Effector memory CD4-positive, alpha-beta T cell (primary cell): ENCODE measurements at regions not wholly inside any gene's neighbourhood (a gene's known extent, or its start where the extent isn't known, plus 50 kb on each side); places are given as distances from the start of the nearest gene placed in this dataset.

Experiments used
- DNase-seq, 3 donors: peaks; one replicate each; pipeline ENCODE4 v3.0.0-alpha.2; 2020
- H3K27ac ChIP-seq: 2 replicates; pipeline ENCODE4 v1.7.0; 2013; ENCODE audit warnings: mild to moderate bottlenecking, low read length, moderate library complexity; ENCODE audit not compliant: insufficient read depth, poor library complexity, severe bottlenecking
- H3K27me3 ChIP-seq: replicated peaks from 2 replicates; pipeline ENCODE4 v1.7.0; 2013; ENCODE audit warnings: mild to moderate bottlenecking, low read length; ENCODE audit not compliant: insufficient read depth, control insufficient read depth, poor library complexity, severe bottlenecking
- H3K36me3 ChIP-seq: 2 replicates; pipeline ENCODE4 v1.7.0; 2013; ENCODE audit warnings: mild to moderate bottlenecking, low read length, moderate library complexity; ENCODE audit not compliant: control insufficient read depth, insufficient read depth
- H3K4me1 ChIP-seq: 2 replicates; pipeline ENCODE4 v1.7.0; 2013; ENCODE audit warnings: low read length, mild to moderate bottlenecking; ENCODE audit not compliant: control insufficient read depth, insufficient read depth, poor library complexity, severe bottlenecking
- H3K4me3 ChIP-seq: 2 replicates; pipeline ENCODE4 v1.7.0; 2013; ENCODE audit warnings: low read length, low read depth, mild to moderate bottlenecking; ENCODE audit not compliant: insufficient read depth, poor library complexity, severe bottlenecking
- H3K9me3 ChIP-seq: 2 replicates; pipeline ENCODE4 v1.7.0; 2013; ENCODE audit warnings: mild to moderate bottlenecking, low read length, moderate library complexity; ENCODE audit not compliant: control insufficient read depth

- H3K4me1 ChIP-seq: no peaks in the 10 kb centered on the region
- no peak for DNase-seq
- H3K27me3 ChIP-seq: no peaks in the 10 kb centered on the region
- H3K4me3 ChIP-seq: no peak overlapping the region
- H3K27ac ChIP-seq: no peak overlapping the region
- no peaks in the 10 kb centered on the region for H3K36me3 ChIP-seq
- H3K9me3 ChIP-seq: no peaks in the 10 kb centered on the region
Observed at GRCh38 chr4:24116107-24116506, 226.3 kb upstream of the PPARGC1A start.

GRCh38 chr4:24114919-24115500 is 225.2 kb upstream of the PPARGC1A start:
- no peak overlapping the region for H3K4me3 ChIP-seq
- no peaks in the 10 kb centered on the region for H3K36me3 ChIP-seq
- no peaks in the 10 kb centered on the region for H3K9me3 ChIP-seq
- no peaks in the 10 kb centered on the region for H3K27me3 ChIP-seq
- DNase-seq: no peak
- H3K27ac ChIP-seq: no peak overlapping the region
- no peaks in the 10 kb centered on the region for H3K4me1 ChIP-seq

DNA sequence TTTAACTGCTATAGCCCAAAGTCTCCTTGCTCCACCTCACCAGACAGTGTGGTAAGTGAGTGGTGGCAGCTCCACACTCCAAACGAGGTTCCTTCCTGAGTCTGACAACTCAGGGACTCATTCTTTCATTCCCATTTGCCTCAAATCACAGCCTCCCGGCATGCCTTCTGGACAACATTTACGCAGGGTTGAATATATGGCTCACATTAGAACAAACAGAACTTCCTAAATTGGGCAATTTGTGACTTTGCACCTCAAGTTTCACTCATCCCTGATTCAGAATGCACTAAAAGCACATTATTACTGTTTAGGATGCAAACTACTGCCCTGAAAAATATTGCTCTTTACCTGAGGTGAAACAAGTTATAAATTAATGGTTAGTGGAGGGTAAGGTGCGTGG is 224.6 kb upstream of the PPARGC1A start:
- Histone ChIP-seq H3K27me3 (no peaks in the 10 kb centered on the region), H3K36me3 (no peaks in the 10 kb centered on the region), H3K27ac (no peak overlapping the region), H3K4me3 (no peak overlapping the region), H3K4me1 (no peaks in the 10 kb centered on the region), H3K9me3 (no peaks in the 10 kb centered on the region)
- no peak for DNase-seq

DNA sequence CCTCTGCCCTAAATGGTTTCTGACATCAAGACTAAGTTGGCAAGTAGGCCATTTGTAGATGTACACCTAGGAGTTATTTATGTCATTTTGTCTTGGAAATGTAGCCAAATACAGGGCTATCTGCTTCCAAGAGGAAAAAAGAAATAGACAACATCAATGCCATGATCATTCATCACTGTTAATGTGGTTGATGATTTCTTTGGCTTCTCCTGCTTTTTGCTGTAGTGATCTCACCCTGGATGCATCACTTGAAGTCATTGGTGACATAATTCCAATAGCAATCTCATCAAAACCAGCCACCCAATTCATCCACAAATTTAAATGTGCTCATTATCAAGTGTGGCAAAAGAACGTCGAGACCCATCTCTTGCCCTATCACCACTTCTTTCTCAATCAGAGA is 222.6 kb upstream of the PPARGC1A start:
- no peak for DNase-seq
- no peaks in the 10 kb centered on the region for H3K36me3 ChIP-seq
- H3K27me3 ChIP-seq: no peaks in the 10 kb centered on the region
- no peaks in the 10 kb centered on the region for H3K4me1 ChIP-seq
- H3K27ac ChIP-seq: no peak overlapping the region
- no peaks in the 10 kb centered on the region for H3K9me3 ChIP-seq
- H3K4me3 ChIP-seq: no peak overlapping the region

DNA sequence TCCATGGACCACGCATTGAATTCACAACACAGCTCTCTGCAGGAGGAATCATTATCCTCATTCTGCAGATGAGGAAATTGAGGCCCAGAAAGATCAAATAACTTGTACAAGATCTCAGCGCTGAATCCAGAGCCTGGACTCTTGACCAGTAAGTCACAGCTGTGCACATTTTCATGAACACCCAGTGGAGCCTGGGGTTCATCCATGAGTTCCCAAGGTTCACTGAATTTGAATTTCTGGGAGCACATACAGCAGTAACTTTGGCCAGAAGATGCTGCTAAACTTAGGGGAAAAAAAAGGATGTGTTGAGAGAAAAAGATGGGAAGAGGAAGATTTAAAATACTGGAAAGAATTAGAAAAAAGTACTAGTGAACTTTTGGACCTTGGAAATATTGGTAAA is 218.7 kb upstream of the PPARGC1A start:
- H3K36me3 ChIP-seq: no peaks in the 10 kb centered on the region
- H3K27me3 ChIP-seq: no peaks in the 10 kb centered on the region
- DNase-seq: no peak
- no peaks in the 10 kb centered on the region for H3K4me1 ChIP-seq
- H3K27ac ChIP-seq: no peak overlapping the region
- no peaks in the 10 kb centered on the region for H3K9me3 ChIP-seq
- no peak overlapping the region for H3K4me3 ChIP-seq

DNA sequence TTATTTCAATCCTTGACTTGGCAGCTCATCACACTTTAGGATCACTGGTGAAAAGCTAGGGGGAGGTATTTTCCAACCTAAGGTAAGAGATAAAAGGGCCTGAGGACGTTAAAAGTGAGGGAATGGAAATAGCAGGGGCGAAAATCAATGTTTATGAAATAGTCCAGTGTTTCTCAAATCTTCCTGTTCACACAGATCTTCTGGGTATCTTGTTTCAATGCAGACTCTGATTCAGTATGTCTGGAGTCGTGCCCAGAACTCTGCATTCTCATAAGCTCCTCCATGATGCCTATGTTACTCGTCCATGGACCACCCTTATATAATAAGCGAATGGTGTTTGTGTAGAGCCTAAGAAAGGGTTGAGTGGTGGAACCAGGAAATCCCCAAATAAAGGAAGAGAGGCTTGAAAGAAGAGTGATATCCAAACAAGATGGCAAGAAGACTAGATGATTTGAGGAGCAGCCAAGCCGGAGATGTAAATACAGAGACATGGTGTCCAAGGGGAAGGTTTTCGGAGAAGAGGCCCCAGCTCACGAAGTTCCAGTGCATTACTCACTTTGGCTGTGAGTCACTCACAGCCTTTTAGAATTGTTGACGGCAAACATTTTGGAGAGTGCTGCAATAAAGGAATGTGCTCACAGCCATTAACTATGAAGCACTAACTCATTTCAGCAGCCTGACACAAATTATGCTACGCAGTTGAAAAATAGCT is 215.6 kb upstream of the PPARGC1A start:
- no peaks in the 10 kb centered on the region for H3K27me3 ChIP-seq
- H3K4me3 ChIP-seq: no peak overlapping the region
- no peak overlapping the region for H3K27ac ChIP-seq
- no peak for DNase-seq
- no peaks in the 10 kb centered on the region for H3K36me3 ChIP-seq
- H3K9me3 ChIP-seq: no peaks in the 10 kb centered on the region
- no peaks in the 10 kb centered on the region for H3K4me1 ChIP-seq

DNA sequence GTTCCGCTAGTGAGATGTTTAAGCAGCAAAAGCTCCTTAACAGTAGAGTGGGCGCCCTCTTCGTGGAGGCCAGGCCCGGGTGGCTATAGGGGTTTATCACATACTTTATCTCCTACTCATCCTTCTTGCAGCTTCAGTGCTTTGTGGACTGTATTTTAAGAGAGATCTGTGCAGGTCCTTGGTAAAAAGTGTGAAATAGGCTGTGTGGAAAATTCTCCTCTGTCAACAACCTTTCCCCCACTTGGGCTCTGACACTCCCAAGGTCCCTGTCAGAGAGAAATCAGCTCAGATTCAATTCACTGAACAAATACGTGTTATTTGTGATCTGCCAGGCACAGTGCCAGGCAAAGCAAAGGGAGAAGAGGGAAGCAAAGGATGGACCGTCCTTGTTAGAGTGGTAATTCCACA is 214.3 kb upstream of the PPARGC1A start:
- DNase-seq: no peak
- no peak overlapping the region for H3K4me3 ChIP-seq
- H3K36me3 ChIP-seq: no peaks in the 10 kb centered on the region
- no peak overlapping the region for H3K27ac ChIP-seq
- H3K27me3 ChIP-seq: no peaks in the 10 kb centered on the region
- H3K9me3 ChIP-seq: no peaks in the 10 kb centered on the region
- H3K4me1 ChIP-seq: no peaks in the 10 kb centered on the region

- Histone ChIP-seq H3K36me3 (no peaks in the 10 kb centered on the region), H3K4me3 (no peak overlapping the region), H3K9me3 (no peaks in the 10 kb centered on the region), H3K27ac (no peak overlapping the region), H3K27me3 (no peaks in the 10 kb centered on the region), H3K4me1 (no peaks in the 10 kb centered on the region)
- DNase-seq: no peak
Observed at GRCh38 chr4:24103434-24104157, 213.7 kb upstream of the PPARGC1A start.

GRCh38 chr4:24102621-24103020 is 212.8 kb upstream of the PPARGC1A start:
- Histone ChIP-seq H3K9me3 (no peaks in the 10 kb centered on the region), H3K27ac (no peak overlapping the region)

GRCh38 chr4:24096603-24097002 is 206.8 kb upstream of the PPARGC1A start:
- H3K4me1 ChIP-seq: no peaks in the 10 kb centered on the region
- H3K9me3 ChIP-seq: no peaks in the 10 kb centered on the region
- H3K36me3 ChIP-seq: no peaks in the 10 kb centered on the region
- no peaks in the 10 kb centered on the region for H3K27me3 ChIP-seq
- H3K4me3 ChIP-seq: no peak overlapping the region
- no peak for DNase-seq
- no peak overlapping the region for H3K27ac ChIP-seq

More at GRCh38 chr4:24102621-24103020, 212.8 kb upstream of the PPARGC1A start:
- DNase-seq: no peak
- no peak overlapping the region for H3K4me3 ChIP-seq
- H3K27me3 ChIP-seq: no peaks in the 10 kb centered on the region
- H3K4me1 ChIP-seq: no peaks in the 10 kb centered on the region
- no peaks in the 10 kb centered on the region for H3K36me3 ChIP-seq
